GM19452 (cell line): ENCODE measurements at regions not wholly inside any gene's neighbourhood (a gene's known extent, or its start where the extent isn't known, plus 50 kb on each side); places are given as distances from the start of the nearest gene placed in this dataset.
"Not testable (repeated sequence)": the region's sequence is repeated elsewhere in the genome, so short reads cannot be mapped to it uniquely, and the experiment has no call there.

ENCODE experiments used
- ATAC-seq: cut with Tn5 transposase; IDR thresholded peaks from one replicate; pipeline ENCODE4 v1.9.1; 2021; ENCODE audit not compliant: unreplicated experiment

DNA sequence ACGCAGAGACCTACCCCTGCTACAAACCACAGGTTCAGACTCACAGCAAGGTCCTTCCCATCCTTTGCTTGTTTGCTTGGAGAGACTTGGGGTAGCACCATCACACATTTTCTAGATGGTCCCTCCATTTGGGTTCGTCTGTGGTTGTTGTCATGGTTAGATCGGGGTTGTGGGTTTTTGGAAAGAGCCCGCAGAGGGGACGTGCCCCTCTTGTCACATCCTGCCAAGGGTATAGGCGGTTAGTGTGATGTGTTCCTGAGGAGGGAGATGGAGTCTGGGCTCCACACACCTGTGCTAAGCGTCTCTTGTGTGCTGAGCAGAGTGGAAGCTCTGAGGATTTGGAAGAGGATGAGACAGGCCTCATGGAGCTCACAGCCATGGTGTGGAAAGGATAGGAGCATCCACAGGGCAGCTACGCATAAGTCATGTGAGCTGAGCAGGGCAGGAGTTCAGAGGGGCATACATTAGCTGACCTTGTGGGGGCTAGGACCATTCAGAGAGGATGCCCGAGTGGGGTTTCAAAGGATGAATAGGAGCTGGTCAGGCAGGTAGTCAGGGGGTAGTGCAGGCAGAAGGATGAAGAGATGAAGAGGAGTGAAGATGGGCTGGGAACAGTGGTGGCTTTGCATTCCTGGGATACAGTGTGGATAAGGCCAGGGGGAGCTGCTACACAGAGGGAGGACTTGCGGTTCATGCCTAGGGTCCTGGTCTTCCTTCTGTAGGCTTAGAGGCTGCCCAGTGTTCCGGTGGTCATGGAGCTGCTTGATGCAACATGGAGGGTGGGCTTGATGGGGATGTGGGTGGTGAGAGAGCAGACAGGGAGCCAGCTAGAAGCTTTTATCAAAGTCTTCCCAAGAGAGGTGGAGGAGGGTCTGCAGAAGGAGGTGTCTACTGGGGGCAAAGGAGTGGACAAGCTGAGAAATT lies 62.9 kb downstream of the ACKR3 start:
- ATAC-seq, result no peak

DNA sequence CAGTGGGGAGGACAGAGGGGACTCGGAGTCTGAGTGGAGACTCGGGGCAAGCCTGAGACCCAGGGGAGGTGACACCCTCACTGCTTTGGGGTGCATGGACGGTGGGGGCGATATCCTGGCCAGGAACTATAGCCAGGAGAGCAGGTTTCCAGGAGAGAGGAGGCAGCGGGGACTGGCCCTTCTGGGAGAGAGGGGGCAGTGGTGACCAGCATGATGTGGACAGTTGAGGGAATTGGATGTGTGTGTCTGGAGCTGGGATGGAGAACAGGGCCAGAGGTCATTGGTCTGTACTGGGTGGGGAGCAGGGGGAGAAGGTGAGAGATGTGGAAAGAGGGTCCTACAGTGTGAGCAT lies 63.6 kb downstream of the ACKR3 start:
- no peak for ATAC-seq

DNA sequence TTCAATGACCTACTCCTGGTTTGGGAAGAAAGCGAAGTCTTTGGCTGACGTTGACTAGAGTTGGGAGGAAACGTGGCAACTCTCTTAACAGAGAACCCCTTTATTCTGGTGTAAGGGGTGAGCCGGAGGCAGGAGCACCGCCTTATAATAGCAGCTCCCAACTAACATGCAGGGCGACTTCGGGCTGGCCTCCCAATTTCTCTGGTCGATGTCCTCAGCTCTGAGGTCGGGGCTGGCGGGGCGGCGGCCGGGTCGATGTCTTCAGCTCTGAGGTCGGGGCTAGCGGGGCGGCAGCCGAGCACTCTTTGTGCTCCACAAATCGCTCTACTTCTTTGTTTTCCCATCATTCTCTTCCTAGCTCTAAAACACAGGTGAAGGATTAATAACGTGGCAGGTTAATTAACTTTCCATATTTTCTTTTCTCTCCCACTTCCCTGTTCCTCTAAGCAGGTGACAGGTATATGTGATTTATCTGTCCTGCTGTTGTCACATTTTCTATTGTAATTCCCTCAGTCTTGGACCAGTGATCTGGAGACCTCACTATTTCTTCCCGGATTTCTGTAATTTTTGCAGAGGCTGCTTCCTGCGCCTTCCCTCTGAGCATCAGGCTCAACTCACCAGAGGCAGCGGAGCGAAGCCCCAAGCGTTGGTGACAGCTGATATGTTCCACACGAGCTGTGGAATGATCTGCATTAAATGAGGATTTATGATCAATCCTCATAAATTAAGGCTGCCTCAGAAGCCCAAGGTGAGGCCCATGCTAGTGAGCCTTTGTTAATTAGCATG lies 64.3 kb downstream of the ACKR3 start:
- no peak for ATAC-seq

DNA sequence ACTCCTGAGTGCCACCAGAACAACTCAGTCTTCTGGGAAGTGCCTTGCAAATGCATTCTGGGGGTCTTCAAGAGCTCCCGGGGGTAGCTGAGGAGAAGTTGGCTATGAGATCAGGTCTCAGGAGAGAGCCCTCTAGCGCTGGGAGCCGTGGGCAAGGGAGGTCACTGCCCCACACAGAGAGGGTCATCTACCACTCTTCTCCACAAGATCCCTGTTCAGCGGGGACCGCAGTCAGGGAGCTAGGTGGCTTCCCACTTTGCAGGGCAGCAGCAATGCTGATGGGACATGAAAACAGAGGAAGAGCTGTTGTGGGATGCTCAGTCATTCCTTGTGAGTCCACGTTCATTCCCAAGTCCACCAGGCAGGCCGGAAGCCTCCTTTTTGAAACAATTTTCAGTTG lies 66.6 kb downstream of the ACKR3 start:
- no peak for ATAC-seq

DNA sequence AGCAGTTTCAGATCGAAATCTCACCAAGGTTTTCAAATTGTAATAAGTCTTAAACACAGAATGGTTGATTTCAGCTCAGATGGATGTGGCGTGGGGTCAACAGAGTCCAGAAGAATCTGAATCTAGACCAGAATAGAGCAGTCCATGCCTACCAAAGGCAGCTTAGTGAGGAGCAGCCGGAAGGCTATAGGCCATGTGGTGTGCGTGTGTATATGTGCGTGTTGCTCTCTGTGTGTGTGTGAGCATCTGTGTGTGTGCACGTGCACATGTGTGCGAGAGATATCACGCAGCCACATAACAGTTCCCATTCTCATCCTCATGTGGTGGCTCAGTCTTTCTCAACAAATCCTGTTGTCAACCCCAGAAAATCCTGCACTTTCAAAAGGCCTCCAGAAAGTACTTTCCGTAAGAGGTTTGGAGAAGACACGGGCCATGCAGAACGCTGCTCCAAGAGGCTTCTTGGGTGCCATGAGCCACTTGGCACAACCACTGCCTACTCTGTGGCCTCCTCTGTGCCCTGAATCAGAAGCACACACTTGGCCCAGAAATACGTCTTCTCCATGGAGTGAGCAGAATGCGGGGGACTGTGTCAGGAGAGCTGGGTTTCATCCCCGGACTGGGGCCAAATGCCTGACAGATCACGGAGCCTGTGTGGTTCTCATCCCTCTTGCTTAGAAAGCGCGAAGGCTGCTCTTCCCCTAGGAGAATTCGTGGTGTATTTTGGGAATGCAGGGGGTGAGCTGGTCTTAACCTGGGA lies 67.3 kb downstream of the ACKR3 start:
- no peak for ATAC-seq

DNA sequence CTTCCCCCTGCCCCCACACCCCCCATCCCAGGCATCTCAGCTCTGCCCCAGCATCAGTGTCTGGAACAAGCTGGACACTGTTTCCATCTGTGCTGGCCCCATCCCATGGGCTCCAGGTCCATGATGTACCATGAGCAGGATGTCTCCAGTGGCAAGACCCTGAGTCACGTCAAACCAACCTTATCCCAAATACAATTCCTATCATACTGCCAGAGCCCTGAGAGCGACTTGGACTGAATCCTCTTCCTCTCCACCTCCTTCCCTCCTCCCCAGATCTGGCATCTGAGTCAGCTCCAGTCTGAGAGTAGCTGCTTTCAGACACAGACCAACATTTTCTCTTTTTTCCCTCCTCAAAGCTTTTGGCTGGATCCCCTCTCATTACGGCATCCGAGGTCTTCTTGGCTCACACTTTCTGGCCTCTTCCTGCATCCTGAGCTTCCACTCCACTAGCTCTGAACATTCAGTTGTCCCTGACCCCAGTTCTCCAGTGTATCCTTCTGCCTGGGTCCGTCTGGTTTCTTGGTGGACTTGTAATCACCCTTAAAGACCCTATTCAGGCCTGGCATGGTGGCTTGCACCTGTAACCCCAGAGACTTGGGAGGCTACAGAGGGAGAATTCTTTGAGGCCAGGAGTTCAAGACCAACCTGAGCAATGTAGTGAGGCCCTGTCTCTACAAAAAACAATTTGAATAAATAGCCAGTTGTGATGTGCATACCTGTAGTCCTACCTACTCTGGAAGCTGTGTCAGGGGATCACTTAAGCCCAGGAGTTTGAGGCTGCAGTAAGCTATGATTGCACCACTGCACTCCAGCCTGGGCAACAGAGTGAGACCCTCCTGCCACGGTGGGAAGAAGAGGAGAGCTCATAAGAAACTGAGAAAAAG lies 68.3 kb downstream of the ACKR3 start:
- ATAC-seq, result no peak

DNA sequence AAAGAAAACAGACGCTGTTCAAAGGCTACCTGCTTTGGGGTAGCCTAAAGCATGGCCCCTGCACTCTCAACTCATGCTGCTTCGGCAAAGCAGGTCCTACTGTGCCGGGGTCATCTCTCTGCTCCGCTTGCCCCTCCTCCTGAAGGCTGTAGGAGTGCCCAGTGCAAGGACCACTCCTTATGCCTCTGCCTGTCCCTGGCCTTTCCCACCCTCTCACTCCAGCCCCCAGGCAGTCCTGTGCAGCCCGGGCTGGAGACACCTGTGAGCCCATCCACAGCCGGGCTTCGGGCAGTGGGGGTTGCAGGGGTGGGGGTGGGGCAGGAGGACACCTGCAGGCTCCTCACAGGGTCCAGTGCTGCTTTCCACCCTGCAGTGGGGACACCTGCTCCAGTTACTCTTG lies 69.1 kb downstream of the ACKR3 start:
- no peak for ATAC-seq

DNA sequence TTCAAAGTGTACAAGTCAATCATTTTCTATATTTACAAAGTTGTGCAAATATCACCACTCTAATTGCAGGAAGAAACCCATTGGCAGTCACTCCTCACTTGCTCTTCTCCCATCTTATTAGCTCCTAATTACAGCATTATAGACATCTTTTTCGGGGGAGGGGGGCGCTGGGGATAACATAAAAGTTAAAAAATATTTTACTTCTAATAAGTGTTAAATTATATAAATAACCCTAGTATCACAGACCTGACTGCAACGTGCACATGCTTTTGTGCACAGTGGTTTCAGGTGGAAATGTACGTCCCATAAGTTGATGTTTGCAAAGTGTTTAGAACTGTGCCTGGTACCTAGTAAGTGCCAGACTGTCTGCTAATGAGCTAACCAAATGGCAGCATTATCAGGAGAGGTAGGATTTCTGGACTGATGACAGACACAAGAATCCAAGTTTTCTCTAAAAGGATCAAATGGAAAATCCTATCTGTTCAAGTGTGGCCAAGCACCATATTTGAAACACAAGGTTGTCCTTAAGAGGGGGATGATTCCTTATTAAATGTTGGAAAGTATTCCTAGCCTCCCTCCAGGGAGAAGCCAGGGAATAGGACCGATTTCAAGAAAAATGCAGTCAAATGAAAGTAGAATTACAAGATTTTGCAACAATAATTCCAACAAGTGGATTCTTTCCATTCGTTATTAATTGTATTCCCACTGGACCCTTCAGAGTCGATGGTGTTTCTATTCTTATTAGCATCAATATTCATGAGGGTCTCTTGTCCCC lies 70.0 kb downstream of the ACKR3 start:
- ATAC-seq, result no peak

DNA sequence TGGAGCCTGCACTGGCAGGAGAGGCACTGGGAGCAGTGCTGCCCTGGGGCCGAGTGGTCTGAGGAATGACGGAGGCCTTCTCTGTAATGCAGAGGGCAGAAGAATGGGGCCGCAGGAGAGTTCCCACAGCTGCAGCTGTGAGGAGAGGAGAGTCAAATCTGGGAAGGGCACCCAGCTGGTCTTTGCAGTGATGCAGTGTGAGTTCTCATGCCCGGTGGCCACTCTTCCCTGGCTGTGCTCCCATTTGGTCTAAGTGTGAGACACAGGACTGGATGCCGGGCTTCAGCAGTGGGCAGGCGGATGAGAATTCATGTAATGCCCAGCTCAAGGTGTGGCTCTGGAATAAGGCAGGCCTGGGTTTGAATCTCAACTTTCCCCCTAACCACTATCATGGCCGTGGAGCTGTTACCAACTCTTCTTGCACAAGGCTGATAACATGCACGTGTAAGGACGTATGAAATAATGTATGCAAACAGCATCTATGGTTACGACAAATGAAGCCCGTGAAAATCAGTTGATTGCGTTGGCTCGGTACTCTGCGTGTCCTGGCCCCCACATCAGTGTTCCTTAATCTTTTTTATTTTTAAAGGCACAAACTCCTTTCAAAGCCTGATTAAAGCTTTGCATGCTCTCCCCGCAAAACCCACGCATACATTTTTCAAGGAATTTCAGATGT lies 71.6 kb downstream of the ACKR3 start:
- no peak for ATAC-seq

DNA sequence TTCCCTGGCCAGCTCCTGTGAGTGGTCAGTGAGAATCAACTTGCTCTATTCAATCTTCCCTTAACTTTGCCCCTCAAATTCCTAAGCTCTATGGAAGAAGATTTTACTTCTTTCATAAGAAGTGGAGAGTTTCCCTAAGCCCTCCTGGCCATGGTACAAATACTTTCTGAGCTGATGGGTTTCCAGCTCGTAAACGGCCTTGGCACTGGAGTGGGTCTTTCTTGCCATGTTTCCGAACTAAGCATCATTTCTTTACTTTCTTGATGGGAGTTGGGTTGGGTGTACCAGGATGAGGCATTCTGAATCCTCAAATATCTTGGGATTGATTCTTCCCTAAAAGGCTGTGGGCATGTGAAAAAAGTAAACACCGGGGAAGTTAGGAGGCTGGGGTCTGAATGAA lies 72.5 kb downstream of the ACKR3 start:
- no peak for ATAC-seq

DNA sequence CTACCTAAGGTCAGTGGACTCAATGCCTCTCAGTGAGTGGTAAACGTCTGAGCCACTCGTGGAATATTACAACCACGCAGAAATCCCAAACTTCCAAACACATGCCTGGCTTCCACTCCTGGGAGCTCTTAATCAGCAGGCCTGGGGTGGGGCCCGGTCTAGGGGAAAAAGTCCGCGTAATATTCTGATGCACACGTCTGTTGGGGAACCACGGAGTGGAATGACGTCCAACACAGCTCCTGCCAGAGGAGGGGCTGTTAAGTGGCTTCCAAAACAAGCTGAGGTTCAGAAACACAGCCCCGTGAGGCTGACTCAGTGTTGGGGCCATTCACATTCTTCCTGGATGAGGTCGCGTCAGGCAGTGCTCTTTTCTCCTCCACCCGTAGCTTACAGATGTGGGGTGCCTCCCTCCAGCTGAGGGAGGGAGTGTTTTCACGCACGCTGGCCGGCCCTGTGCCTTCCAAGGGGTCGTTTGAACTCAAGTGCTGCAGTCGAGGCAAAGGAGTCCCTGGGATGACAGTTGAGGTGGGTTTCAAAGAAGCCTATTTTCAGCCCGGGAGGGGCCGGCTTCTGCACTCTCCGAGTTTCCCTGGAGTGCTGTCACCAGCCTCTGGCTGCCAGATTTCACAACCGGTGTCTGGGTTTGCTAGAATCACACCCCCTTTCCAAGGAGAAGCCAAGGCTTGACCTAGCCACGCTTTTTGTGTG lies 73.1 kb downstream of the ACKR3 start:
- ATAC-seq, result no peak

DNA sequence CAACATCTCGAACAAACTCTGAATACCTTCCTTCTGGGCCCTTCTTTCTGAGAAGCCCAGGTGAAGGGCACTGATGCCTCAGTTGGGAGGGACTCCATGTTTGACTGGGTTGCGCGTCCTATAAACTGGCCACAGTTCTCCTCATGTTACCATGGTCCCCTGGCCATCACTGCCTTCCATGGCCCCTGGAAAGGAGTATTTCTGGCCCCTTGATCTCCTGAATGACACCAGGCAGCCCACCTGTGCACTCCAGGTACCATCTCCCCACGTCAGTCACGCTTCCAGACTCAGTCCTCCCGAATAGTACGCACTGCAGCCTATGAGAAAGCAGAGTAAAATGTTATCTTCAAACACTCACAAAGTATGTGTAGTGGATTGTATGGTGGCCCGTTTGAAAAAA lies 73.9 kb downstream of the ACKR3 start:
- ATAC-seq, result no peak

DNA sequence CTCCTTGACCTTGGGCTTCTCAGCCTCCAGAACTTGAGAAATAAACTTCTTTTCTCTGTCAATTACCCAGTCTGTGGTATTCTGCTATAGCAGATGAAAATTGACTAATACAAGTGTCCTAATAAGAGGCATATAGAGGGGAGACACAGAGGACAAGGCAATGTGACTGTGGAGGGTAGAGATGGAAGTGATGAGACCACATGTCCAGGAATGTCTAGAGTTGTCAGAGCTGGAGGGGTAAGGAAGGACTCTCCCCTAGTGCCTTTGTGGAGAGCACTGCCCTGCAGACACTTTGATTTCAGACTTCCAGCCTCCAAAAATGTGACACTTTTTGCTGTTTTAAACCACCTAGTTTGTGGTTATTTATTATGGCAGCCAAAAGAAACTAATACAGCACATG lies 74.4 kb downstream of the ACKR3 start:
- no peak for ATAC-seq

DNA sequence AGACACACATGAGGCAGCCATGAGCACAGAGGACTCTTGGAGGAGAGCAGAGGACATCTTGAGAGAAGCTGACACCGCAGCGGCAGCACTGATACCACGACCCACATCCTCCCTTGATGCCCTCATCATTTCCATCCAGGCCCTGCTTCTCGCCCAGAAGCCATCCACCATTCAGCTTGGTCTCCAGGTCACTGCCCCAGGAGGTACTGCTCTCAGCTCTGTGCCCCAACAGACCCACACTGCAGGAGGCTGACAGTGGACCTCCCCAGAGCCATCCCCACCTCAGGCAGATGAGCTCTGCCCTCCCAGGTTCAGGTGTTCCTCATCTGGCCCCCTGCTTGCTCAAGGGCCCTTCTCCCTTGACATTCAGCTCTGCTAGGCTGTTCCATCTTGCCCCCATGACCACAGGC lies 74.9 kb downstream of the ACKR3 start:
- ATAC-seq, result no peak

DNA sequence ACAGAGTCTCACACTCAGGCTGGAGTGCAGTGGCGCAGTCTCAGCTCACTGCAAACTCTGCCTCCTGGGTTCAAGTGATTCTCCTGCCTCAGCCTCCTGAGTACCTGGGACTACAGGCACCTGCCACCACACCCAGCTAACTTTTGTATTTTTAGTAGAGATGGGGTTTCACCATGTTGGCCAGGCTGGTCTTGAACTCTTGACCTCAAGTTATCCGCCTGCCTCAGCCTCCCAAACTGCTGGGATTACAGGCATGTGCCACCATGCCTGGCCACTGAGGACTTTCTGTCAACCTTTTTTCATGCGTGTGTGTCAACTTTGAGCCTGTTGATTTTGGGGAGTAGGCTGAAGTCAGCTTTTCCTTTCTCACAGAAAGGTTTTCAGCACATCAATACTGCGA lies 75.5 kb downstream of the ACKR3 start:
- ATAC-seq, result not testable (repeated sequence)

DNA sequence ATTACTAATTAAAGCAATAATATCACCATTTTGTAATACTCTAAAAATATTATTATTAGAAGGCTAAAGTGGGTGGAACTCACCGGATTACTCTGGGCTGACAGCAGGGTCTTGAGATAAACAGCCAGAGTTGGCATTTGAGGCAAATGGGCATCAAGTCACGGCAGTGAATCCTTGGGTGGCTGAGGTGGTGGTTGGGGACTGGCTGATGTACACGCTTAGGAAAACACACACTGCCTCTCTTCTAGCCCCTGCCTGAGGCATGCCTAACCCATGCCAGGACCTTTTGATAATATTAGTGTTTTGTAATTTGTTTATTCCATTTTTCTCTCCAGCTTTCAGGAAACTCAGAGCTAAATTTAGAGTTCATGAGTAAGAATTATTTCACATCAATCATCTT lies 76.8 kb downstream of the ACKR3 start:
- ATAC-seq, result no peak

DNA sequence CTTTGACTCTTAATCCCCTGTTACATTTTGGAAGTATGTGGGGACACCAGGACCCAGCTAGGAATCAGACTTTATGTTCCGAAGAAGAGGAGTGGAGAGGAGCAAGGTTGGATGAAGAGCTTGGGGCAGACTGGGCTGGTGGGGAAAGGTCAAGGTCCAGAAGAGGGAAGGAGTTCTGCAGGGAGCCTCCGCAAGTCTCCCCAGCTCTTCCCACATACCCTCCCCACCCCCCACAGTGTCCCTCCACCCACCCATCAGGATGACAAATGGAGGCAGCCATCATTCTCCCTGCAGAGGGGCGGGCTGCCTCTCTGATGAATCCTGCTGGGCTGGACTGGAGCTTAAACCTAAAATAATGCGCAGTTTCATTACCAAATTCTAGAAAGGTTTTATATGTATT lies 77.2 kb downstream of the ACKR3 start:
- ATAC-seq, result no peak

DNA sequence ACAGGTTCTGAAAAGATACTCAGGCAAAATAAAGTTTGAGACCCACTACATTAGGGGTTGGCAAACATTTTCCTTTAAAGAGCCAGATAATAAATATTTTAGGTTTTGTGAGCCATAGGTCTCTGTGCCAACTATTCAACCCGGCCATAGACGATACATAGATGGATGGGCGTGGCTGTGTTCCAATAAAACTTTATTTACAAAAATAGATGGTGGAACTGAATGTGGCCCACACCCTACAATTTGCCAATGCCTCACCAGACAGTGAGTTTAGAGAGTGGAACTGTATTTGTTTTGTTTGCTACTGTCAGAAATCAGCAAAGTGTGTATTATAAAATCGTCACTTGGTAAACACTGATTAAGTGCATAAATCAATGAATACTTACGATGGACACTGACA lies 78.0 kb downstream of the ACKR3 start:
- ATAC-seq, result no peak

DNA sequence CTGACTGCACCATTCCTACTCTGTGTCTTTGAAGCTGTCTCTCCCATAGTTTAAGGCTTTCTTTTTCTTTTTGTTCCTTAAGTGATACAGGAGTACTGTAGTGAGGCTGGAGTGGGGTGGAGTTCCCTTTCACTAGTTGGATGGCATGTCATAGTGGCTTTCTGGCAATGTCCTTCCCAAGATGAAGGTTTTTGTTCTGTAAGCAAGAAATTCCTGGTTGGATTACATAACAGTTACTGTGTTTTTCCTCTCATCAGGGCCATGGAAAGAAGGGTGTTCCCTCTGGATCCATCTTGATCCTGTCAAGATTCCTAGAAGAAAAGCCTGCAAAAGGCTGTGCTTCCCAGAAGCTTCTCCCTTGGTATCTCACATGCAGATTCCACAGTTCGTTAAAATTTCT lies 84.2 kb downstream of the ACKR3 start:
- ATAC-seq, result no peak
